HEK293T (cell line): ENCODE measurements at regions not wholly inside any gene's neighbourhood (a gene's known extent, or its start where the extent isn't known, plus 50 kb on each side); places are given as distances from the start of the nearest gene placed in this dataset.

ENCODE experiments used
- CTCF ChIA-PET: fragments of 350-600 bp; formaldehyde crosslinking; extraction: SDS; loops from one replicate; lab custom pipeline; 2021; ENCODE audit warnings: antibody characterized with exemption, inconsistent platforms; lab: Yijun Ruan, JAX
- POLR2A ChIA-PET: fragments of 350-600 bp; formaldehyde crosslinking; extraction: SDS; loops from one replicate; lab custom pipeline; 2020; ENCODE audit warnings: antibody characterized with exemption, inconsistent platforms; lab: Yijun Ruan, JAX
- DNase-seq: peaks from one replicate; pipeline ENCODE4 v3.0.0; 2012; ENCODE audit warnings: mixed read lengths; ENCODE audit errors: extremely low spot score
- ARNT ChIP-seq: fragments of 450-650 bp; IDR thresholded peaks from 2 replicates; pipeline ENCODE4 v1.6.1; 2017; ENCODE audit warnings: mild to moderate bottlenecking
- BHLHE40 ChIP-seq: fragments of 450-650 bp; IDR thresholded peaks from 2 replicates; pipeline ENCODE4 v1.6.1; 2016; ENCODE audit warnings: mild to moderate bottlenecking, moderate library complexity, borderline replicate concordance
- CTBP1 ChIP-seq: fragments of 450-650 bp; IDR thresholded peaks from 2 replicates; pipeline ENCODE4 v1.6.1; 2016; ENCODE audit warnings: borderline replicate concordance
- ELF4 ChIP-seq: fragments of 450-650 bp; IDR thresholded peaks from 2 replicates; pipeline ENCODE4 v1.6.1; 2017; ENCODE audit warnings: antibody characterized with exemption
- FOXA1 ChIP-seq: fragments of 450-650 bp; IDR thresholded peaks from 2 replicates; pipeline ENCODE4 v1.6.1; 2016; ENCODE audit warnings: mild to moderate bottlenecking
- FOXK2 ChIP-seq: fragments of 450-650 bp; IDR thresholded peaks from 2 replicates; pipeline ENCODE4 v1.6.1; 2016; ENCODE audit warnings: mild to moderate bottlenecking
- FOXM1 ChIP-seq: fragments of 450-650 bp; IDR thresholded peaks from 2 replicates; pipeline ENCODE4 v1.6.1; 2017; ENCODE audit warnings: mild to moderate bottlenecking, borderline replicate concordance
- HDGF ChIP-seq: fragments of 450-650 bp; IDR thresholded peaks from 2 replicates; pipeline ENCODE4 v1.6.1; 2017; ENCODE audit warnings: antibody characterized with exemption, borderline replicate concordance
- L3MBTL2 ChIP-seq: fragments of 450-650 bp; conservative IDR thresholded peaks from 2 replicates; pipeline ENCODE4 v1.6.1; 2016; ENCODE audit warnings: mild to moderate bottlenecking
- LEF1 ChIP-seq: fragments of 450-650 bp; IDR thresholded peaks from 2 replicates; pipeline ENCODE4 v1.6.1; 2017; ENCODE audit warnings: mild to moderate bottlenecking, borderline replicate concordance
- NFRKB ChIP-seq: fragments of 450-650 bp; IDR thresholded peaks from 2 replicates; pipeline ENCODE4 v1.6.1; 2016; ENCODE audit warnings: mild to moderate bottlenecking, moderate library complexity
- PKNOX1 ChIP-seq: fragments of 450-650 bp; IDR thresholded peaks from 2 replicates; pipeline ENCODE4 v1.6.1; 2016
- SP1 ChIP-seq: fragments of 450-650 bp; IDR thresholded peaks from 2 replicates; pipeline ENCODE4 v1.6.1; 2017
- SUZ12 ChIP-seq: fragments of 450-650 bp; IDR thresholded peaks from 2 replicates; pipeline ENCODE4 v1.6.1; 2016; ENCODE audit warnings: mild to moderate bottlenecking
- TARDBP ChIP-seq: fragments of 450-650 bp; IDR thresholded peaks from 2 replicates; pipeline ENCODE4 v1.6.1; 2016
- ZNF384 ChIP-seq: fragments of 450-650 bp; IDR thresholded peaks from 2 replicates; pipeline ENCODE4 v1.6.1; 2016

- DNase-seq, result no peak
- POLR2A ChIA-PET, result no interaction called here
- CTCF ChIA-PET, result no interaction called here
- TF ChIP-seq CTBP1 (no peak), HDGF (no peak), BHLHE40 (no peak), TARDBP (no peak), NFRKB (no peak), ZNF384 (no peak), L3MBTL2 (no peak), SUZ12 (no peak)
Observed at GRCh38 chr14:41022932-41023331, 583.7 kb upstream of the LRFN5 start.

DNA sequence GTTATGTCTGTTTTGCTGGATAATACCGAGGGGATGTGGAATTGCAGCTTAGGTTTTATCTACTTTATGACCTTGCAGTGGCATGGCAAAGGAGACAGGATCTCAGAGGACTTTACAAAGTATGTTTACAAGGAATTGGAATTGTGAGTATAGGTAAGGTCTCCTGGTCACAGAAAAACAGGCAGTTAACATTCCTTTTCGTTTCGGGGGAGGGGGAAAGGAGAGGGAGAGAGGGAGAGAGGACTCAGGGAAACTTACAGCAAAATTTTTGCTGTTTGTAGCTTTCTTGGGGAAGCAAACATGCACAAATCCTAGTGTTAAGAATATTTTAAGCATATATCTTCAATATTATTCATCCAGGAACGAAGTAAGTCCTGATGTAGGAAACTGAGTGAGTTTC, 590.5 kb upstream of the LRFN5 start:
- ChIA-PET CTCF (interaction anchor here (0.6 kb wide), 1 partner anchor 10 kb away, joined by 3 read pairs; no protein-coding TSS in a partner anchor), POLR2A (no interaction called here)
- no peak for DNase-seq
- no peak for TF ChIP-seq FOXM1
- no peak for TF ChIP-seq CTBP1
- no peak for TF ChIP-seq BHLHE40

DNA sequence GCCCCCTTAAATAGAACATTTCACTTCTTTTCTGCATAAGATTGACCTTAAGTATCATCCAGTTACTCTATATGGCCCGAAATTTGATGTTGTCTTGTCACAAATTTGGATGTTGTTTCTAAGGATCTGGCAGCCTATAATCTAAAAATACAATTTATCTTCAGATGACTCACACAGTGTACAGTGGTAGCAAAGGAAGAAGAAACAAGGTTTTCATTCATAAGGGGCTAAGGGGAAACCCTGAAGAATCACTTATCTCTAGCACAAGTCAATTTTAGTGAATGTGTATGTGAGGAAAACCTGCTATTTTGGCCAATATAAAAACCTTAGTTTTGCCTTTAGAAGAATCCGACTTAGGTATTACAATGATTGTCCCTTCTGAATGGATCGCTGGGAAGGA, 606.3 kb upstream of the LRFN5 start:
- DNase-seq, result no peak
- ChIA-PET POLR2A (no interaction called here), CTCF (no interaction called here)
- TF ChIP-seq BHLHE40 (no peak), PKNOX1 (no peak), HDGF (no peak), ELF4 (no peak), SP1 (no peak), SUZ12 (no peak), ZNF384 (no peak), FOXK2 (no peak), NFRKB (no peak), TARDBP (no peak), FOXM1 (no peak)

DNA sequence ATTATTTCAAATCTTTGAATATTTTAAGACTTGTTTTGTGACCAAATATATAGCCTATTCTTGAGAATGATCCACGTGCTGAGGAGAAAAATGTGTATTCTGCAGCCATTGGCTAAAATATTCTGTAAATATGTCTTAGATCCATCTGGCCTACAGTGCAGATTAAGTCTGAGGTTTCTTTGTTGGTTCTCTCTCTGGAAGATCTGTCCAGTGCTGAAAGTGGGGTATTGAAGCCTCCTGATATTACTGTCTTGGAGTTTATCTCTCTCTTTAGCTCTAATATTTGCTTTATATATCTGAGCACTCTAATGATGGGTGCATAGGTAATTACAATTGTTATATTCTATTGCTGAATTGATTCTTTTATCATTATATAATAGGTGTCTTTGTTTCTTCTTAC, 617.4 kb upstream of the LRFN5 start:
- ChIA-PET POLR2A (no interaction called here), CTCF (no interaction called here)
- no peak for DNase-seq
- TF ChIP-seq PKNOX1, result no peak
- TF ChIP-seq CTBP1, result no peak
- no peak for TF ChIP-seq FOXK2
- no peak for TF ChIP-seq ARNT
- TF ChIP-seq LEF1, result no peak
- TF ChIP-seq NFRKB, result no peak
- no peak for TF ChIP-seq BHLHE40
- TF ChIP-seq SP1, result no peak
- TF ChIP-seq ELF4, result no peak
- no peak for TF ChIP-seq ZNF384
- TF ChIP-seq FOXM1, result no peak
- TF ChIP-seq HDGF, result no peak
- no peak for TF ChIP-seq TARDBP
- TF ChIP-seq SUZ12, result no peak
- no peak for TF ChIP-seq L3MBTL2
- no peak for TF ChIP-seq FOXA1

GRCh38 chr14:40987481-40987880, 619.2 kb upstream of the LRFN5 start:
- CTCF ChIA-PET, result no interaction called here
- no peak for DNase-seq
- POLR2A ChIA-PET, result no interaction called here
- TF ChIP-seq ELF4 (no peak), SUZ12 (no peak), SP1 (no peak), TARDBP (no peak), ZNF384 (no peak), FOXK2 (no peak), HDGF (no peak), ARNT (no peak), BHLHE40 (no peak), FOXA1 (no peak), LEF1 (no peak), NFRKB (no peak), L3MBTL2 (no peak)

- TF ChIP-seq FOXK2, result no peak
- TF ChIP-seq FOXA1, result no peak
- TF ChIP-seq ELF4, result no peak
- TF ChIP-seq BHLHE40, result no peak
- TF ChIP-seq SP1, result no peak
- TF ChIP-seq ARNT, result no peak
- TF ChIP-seq NFRKB, result no peak
- no peak for TF ChIP-seq FOXM1
- no peak for TF ChIP-seq ZNF384
- ChIA-PET CTCF (no interaction called here), POLR2A (interaction anchor here (0.7 kb wide), 1 partner anchor 971 kb away, joined by 3 read pairs; no protein-coding TSS in a partner anchor)
- DNase-seq, result no peak
Observed at GRCh38 chr14:40986655-40987054, 620.0 kb upstream of the LRFN5 start.

DNA sequence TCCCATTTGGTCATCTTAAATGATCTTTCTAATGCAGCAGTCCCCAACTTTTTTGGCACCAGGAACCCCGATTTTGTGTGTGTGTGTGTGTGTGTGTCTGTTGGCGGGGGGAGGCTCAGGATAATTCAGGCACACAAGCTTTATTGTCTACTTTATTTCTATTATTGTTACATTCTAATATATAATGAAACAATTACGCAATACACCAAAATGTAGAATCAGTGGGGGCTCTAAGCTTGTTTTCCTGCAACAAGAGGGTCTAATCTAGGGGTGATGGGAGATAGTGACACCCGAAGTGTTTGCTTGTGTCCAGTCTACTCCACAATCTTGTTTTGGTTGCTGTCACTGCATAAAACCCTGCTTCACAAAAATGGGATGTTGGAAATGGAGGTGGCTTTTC, 621.1 kb upstream of the LRFN5 start:
- no peak for DNase-seq
- TF ChIP-seq ELF4 (no peak), L3MBTL2 (no peak), ZNF384 (no peak), TARDBP (no peak), CTBP1 (no peak), PKNOX1 (no peak), BHLHE40 (no peak)
- ChIA-PET CTCF (no interaction called here), POLR2A (no interaction called here)
